WERI-Rb-1 (cell line): ENCODE measurements at regions not wholly inside any gene's neighbourhood (a gene's known extent, or its start where the extent isn't known, plus 50 kb on each side); places are given as distances from the start of the nearest gene placed in this dataset.

Experiments used
- DNase-seq: peaks from one replicate; pipeline ENCODE4 v3.0.0-alpha.2; 2020
- H3K27ac ChIP-seq: fragments of 250-450 bp; sonication (Bioruptor Pico); 2 replicates; pipeline ENCODE4 v1.5.1; 2020; ENCODE audit warnings: mild to moderate bottlenecking, moderate library complexity
- H3K27me3 ChIP-seq: fragments of 250-450 bp; sonication (Bioruptor Pico); 2 replicates; pipeline ENCODE4 v1.5.1; 2021; ENCODE audit warnings: mild to moderate bottlenecking, low read depth, moderate library complexity; ENCODE audit not compliant: insufficient read depth, severe bottlenecking
- H3K36me3 ChIP-seq: fragments of 250-450 bp; sonication (Bioruptor Pico); 2 replicates; pipeline ENCODE4 v1.5.1; 2020; ENCODE audit warnings: mild to moderate bottlenecking, moderate library complexity
- H3K4me3 ChIP-seq: 2 replicates; pipeline ENCODE4 v1.5.1; 2011; ENCODE audit warnings: low read depth, mild to moderate bottlenecking, control low read depth, low read length
- H3K9me3 ChIP-seq: fragments of 250-450 bp; sonication (Bioruptor Pico); 2 replicates; pipeline ENCODE4 v1.5.1; 2021; ENCODE audit warnings: mild to moderate bottlenecking, moderate library complexity; ENCODE audit not compliant: severe bottlenecking
- TF ChIP-seq, protein P1 (sequence below): IDR thresholded peaks from 2 replicates; pipeline ENCODE4 v1.5.1; 2011; ENCODE audit warnings: low read depth, mild to moderate bottlenecking, control low read depth, inconsistent platforms, low read length

GRCh38 chr2:36177282-36177681 lies 178.3 kb upstream of the CRIM1 start:
- no peaks in the 10 kb centered on the region for H3K36me3 ChIP-seq
- H3K27me3 ChIP-seq, result no peaks in the 10 kb centered on the region
- H3K27ac ChIP-seq, result no peak overlapping the region
- peaks cover 3% of the 10 kb centered on the region for H3K9me3 ChIP-seq
- DNase-seq, result no peak
- H3K4me3 ChIP-seq, result no peak overlapping the region
- TF ChIP-seq, protein P1, sequence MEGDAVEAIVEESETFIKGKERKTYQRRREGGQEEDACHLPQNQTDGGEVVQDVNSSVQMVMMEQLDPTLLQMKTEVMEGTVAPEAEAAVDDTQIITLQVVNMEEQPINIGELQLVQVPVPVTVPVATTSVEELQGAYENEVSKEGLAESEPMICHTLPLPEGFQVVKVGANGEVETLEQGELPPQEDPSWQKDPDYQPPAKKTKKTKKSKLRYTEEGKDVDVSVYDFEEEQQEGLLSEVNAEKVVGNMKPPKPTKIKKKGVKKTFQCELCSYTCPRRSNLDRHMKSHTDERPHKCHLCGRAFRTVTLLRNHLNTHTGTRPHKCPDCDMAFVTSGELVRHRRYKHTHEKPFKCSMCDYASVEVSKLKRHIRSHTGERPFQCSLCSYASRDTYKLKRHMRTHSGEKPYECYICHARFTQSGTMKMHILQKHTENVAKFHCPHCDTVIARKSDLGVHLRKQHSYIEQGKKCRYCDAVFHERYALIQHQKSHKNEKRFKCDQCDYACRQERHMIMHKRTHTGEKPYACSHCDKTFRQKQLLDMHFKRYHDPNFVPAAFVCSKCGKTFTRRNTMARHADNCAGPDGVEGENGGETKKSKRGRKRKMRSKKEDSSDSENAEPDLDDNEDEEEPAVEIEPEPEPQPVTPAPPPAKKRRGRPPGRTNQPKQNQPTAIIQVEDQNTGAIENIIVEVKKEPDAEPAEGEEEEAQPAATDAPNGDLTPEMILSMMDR, result no peak

DNA sequence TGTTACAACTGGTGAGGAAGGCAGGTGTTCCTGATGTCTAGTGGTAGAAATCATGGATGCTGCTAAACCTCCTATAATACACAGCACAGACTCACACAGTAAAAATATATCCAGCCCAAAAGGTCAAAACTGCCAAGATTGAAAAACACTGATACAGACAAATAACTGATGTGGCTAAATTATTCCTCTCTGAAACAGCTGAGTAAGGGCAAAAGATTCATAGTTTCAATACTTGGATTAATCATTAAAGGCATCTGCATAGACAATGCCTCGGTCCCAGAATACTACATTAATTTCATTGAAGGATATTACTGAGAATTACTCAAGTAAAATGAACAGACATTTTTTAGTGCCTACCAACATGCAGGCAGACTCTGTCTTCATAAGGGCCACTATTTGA lies 180.7 kb upstream of the CRIM1 start:
- Histone ChIP-seq H3K4me3 (no peak overlapping the region), H3K9me3 (peaks cover 3% of the 10 kb centered on the region), H3K27ac (no peak overlapping the region), H3K27me3 (no peaks in the 10 kb centered on the region), H3K36me3 (no peaks in the 10 kb centered on the region)
- no peak for DNase-seq
- TF ChIP-seq, protein P1, result no peak

GRCh38 chr2:36173760-36174404 lies 181.7 kb upstream of the CRIM1 start:
- Histone ChIP-seq H3K4me3 (no peak overlapping the region), H3K27ac (no peak overlapping the region), H3K36me3 (no peaks in the 10 kb centered on the region), H3K9me3 (peaks cover 3% of the 10 kb centered on the region), H3K27me3 (no peaks in the 10 kb centered on the region)
- TF ChIP-seq, protein P1, result no peak
- no peak for DNase-seq

DNA sequence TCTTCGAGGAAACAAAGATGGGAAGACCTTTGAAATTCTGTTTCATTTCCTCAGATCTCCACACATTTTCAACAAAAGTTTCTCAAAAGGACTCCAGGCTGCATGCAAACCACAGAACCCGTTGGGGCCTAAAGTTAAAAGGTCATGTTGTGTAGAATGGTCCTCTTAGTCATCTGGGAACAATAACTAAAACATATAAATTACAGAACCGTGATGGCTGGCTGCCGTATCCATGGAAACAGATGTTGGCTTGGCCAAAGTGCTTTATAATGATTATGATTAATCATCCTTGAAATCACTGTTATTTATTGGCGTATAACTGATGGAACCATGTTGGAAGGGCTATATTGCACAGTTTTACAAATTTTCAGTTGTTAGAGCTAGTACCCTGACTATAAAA lies 182.8 kb upstream of the CRIM1 start:
- no peak for DNase-seq
- TF ChIP-seq, protein P1, result no peak
- Histone ChIP-seq H3K27ac (no peak overlapping the region), H3K36me3 (no peaks in the 10 kb centered on the region), H3K4me3 (no peak overlapping the region), H3K9me3 (no peaks in the 10 kb centered on the region), H3K27me3 (no peaks in the 10 kb centered on the region)

DNA sequence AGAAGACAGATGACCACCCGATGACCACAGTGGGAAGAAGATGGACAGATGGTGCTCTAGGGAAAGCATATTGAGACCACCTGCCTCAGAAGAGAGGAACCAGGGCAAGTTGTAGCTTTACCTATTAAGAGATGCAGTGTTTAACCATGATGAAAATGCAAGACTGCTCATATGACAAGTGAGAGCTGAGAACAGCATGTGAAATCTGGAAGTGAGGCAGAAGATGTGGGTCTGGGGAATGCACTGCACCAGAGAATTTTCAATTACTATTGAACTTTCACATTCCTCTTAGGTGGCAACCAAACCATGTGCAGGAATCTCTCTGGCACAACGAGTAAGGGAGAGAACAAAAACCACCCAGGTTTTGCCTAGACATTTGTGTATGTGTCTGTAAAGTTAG lies 184.8 kb upstream of the CRIM1 start:
- Histone ChIP-seq H3K27ac (no peak overlapping the region), H3K27me3 (no peaks in the 10 kb centered on the region), H3K36me3 (no peaks in the 10 kb centered on the region), H3K4me3 (no peak overlapping the region), H3K9me3 (no peaks in the 10 kb centered on the region)
- no peak for DNase-seq
- TF ChIP-seq, protein P1, result no peak

DNA sequence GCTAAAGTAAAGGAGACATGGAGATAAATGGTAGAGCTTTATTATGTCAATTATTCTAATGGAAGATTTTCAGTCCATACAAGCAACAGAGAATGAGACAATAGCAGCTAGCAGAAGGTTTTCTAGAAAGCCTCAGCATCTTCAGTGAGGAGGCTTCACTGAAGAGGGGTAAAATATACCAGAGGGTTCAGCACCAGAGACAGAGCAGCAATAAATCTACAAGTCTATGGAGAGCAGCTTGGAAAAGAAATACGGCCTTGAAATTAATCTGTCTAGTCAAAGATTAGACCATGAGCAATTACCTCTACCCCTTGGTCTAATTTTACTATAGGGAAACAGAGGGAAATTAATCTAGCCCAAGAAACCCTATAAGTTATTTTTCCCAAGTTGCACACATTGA lies 185.7 kb upstream of the CRIM1 start:
- H3K4me3 ChIP-seq, result no peak overlapping the region
- peak overlapping the region; percentile 8; the same call in 1 of the 2 replicates for H3K27ac ChIP-seq
- H3K36me3 ChIP-seq, result no peaks in the 10 kb centered on the region
- TF ChIP-seq, protein P1, result no peak
- H3K27me3 ChIP-seq, result no peaks in the 10 kb centered on the region
- DNase-seq, result no peak
- no peaks in the 10 kb centered on the region for H3K9me3 ChIP-seq
